Stomach (tissue), 8 donors: ENCODE measurements at regions not wholly inside any gene's neighbourhood (a gene's known extent, or its start where the extent isn't known, plus 50 kb on each side); places are given as distances from the start of the nearest gene placed in this dataset.

ENCODE experiments used
- DNase-seq, 2 donors: peaks; one replicate each; pipeline versions ENCODE4 v3.0.0 to v3.0.0-alpha.2; 2013 to 2019
- H3K27ac ChIP-seq, 5 donors: fragments of 200-600 bp in 4 of 5; sonication (generic) in 4 of 5; one replicate each; pipeline ENCODE4 v1.5.1; 2013 to 2019; ENCODE audit warnings: mild to moderate bottlenecking in 1 of 5, moderate library complexity in 1 of 5
- H3K27me3 ChIP-seq, 3 donors: fragments of 200-600 bp; sonication (generic); one replicate each; pipeline ENCODE4 v1.5.1; 2017 to 2019; ENCODE audit warnings: mixed run types in 1 of 3
- H3K36me3 ChIP-seq, 4 donors: fragments of 200-600 bp; sonication (generic); 1 replicate in 3 of 4; 2 replicates in 1 of 4; pipeline ENCODE4 v1.5.1; 2016 to 2019
- H3K4me1 ChIP-seq, 4 donors: fragments of 200-600 bp; sonication (generic); one replicate each; pipeline ENCODE4 v1.5.1; 2016 to 2019
- H3K4me3 ChIP-seq, 4 donors: fragments of 200-600 bp; sonication (generic) in 3 of 4; one replicate each; pipeline ENCODE4 v1.5.1; 2016 to 2019; ENCODE audit warnings: mild to moderate bottlenecking in 1 of 4
- H3K9me3 ChIP-seq, 4 donors: fragments of 200-600 bp; sonication (generic); one replicate each; pipeline ENCODE4 v1.5.1; 2016 to 2019
- CTCF ChIP-seq, 7 experiments: fragments of 450-650 bp in 4 of 7; fragments of 200-600 bp in 3 of 7; sonication (generic) in 3 of 7; IDR thresholded peaks; one replicate each; pipeline ENCODE4 v1.5.1; 2016 to 2019; ENCODE audit warnings: antibody characterized with exemption in 7 of 7, control low read depth in 2 of 7, mild to moderate bottlenecking in 1 of 7
- EP300 ChIP-seq: sonication (generic); formaldehyde crosslinking; IDR thresholded peaks from one replicate; pipeline ENCODE4 v1.6.1; 2017; ENCODE audit warnings: antibody characterized with exemption
- POLR2A ChIP-seq, 4 donors: fragments of 450-650 bp; IDR thresholded peaks; one replicate each; pipeline ENCODE4 v1.6.1; 2016; ENCODE audit warnings: antibody characterized with exemption in 4 of 4, control low read depth in 2 of 4, mild to moderate bottlenecking in 1 of 4, moderate library complexity in 1 of 4
- POLR2AphosphoS5 ChIP-seq, 3 donors: sonication (generic); formaldehyde crosslinking; IDR thresholded peaks; one replicate each; pipeline ENCODE4 v1.6.1; 2016; ENCODE audit warnings: antibody characterized with exemption in 3 of 3
- WGBS, 5 donors: extraction: QIAGEN DNeasy Blood & Tissue Kit in 3 of 5; methylation state at CpG; one replicate each; pipeline versions ENCODE4 v1.1.5 to v1.1.7; 2013 to 2018; 5-methylcytosine and 5-hydroxymethylcytosine counted together
- intact Hi-C: fragments of 100-400 bp; cut with DNase I; formaldehyde crosslinking; loops from one replicate; pipeline ENCODE4 v1.15.1; 2023; ENCODE audit warnings: low total_unique reads
- donor health status: healthy with polysubstance abuse.
- donor health status: Bipolar disorder and iron deficiency.
- donor health status: healthy.

- H3K4me3 ChIP-seq, result no peak overlapping the region
- intact Hi-C loops, result no loop called here
- WGBS, 5 donors, result 46 to 89% (median 67%) methylated on average over 2 of the region's 2 CpGs
- DNase-seq, result no peak
- no peak for TF ChIP-seq POLR2AphosphoS5 (IDR thresholded peaks at IDR 0.05)
- TF ChIP-seq POLR2A (IDR thresholded peaks at IDR 0.05), result no peak
- TF ChIP-seq EP300, result no peak
- no peak for TF ChIP-seq CTCF (IDR thresholded peaks at IDR 0.05)
- peaks cover 0 to 6% (median 0%) of the 10 kb centered on the region in 4 donors for H3K4me1 ChIP-seq
- H3K9me3 ChIP-seq, result no peaks in the 10 kb centered on the region
- H3K36me3 ChIP-seq, result no peaks in the 10 kb centered on the region
- H3K27me3 ChIP-seq, result no peaks in the 10 kb centered on the region
- H3K27ac ChIP-seq, result no peak overlapping the region
Observed at GRCh38 chr2:136207665-136208064, 89.7 kb upstream of the CXCR4 start.

GRCh38 chr2:136207030-136207623 is 89.2 kb upstream of the CXCR4 start:
- no peaks in the 10 kb centered on the region for H3K27me3 ChIP-seq
- DNase-seq, result no peak
- H3K36me3 ChIP-seq, result no peaks in the 10 kb centered on the region
- H3K4me1 ChIP-seq, result peaks cover 0 to 6% (median 0%) of the 10 kb centered on the region in 4 donors
- H3K9me3 ChIP-seq, result peaks cover 0 to 5% (median 1%) of the 10 kb centered on the region in 4 donors
- 47 to 61% (median 57%) methylated on average over 4 of the region's 4 CpGs for WGBS, 5 donors
- TF ChIP-seq POLR2AphosphoS5 (IDR thresholded peaks at IDR 0.05) (no peak), EP300 (no peak), CTCF (IDR thresholded peaks at IDR 0.05) (no peak)
- H3K27ac ChIP-seq, result no peak overlapping the region
- H3K4me3 ChIP-seq, result no peak overlapping the region
- intact Hi-C loops, result no loop called here

GRCh38 chr2:136206613-136207012 is 88.7 kb upstream of the CXCR4 start:
- H3K9me3 ChIP-seq, result peaks cover 0 to 9% (median 3%) of the 10 kb centered on the region in 4 donors
- TF ChIP-seq EP300 (no peak), POLR2A (IDR thresholded peaks at IDR 0.05) (no peak), POLR2AphosphoS5 (IDR thresholded peaks at IDR 0.05) (no peak), CTCF (IDR thresholded peaks at IDR 0.05) (no peak)
- no peaks in the 10 kb centered on the region for H3K27me3 ChIP-seq
- no peak for DNase-seq
- 65 to 81% (median 75%) methylated on average over 7 of the region's 7 CpGs for WGBS, 5 donors
- intact Hi-C loops, result no loop called here
- no peaks in the 10 kb centered on the region for H3K36me3 ChIP-seq
- no peak overlapping the region for H3K4me3 ChIP-seq
- no peak overlapping the region for H3K27ac ChIP-seq
- peaks cover 0 to 6% (median 0%) of the 10 kb centered on the region in 4 donors for H3K4me1 ChIP-seq

- no peak for DNase-seq
- Histone ChIP-seq H3K36me3 (no peaks in the 10 kb centered on the region), H3K9me3 (peaks cover 0 to 9% (median 3%) of the 10 kb centered on the region in 4 donors), H3K27ac (no peak overlapping the region), H3K4me1 (peaks cover 0 to 6% (median 0%) of the 10 kb centered on the region in 4 donors), H3K4me3 (no peak overlapping the region), H3K27me3 (no peaks in the 10 kb centered on the region)
- intact Hi-C loops, result no loop called here
- WGBS, 5 donors, result 87 to 96% (median 95%) methylated on average over 3 of the region's 3 CpGs
- no peak for TF ChIP-seq CTCF (IDR thresholded peaks at IDR 0.05)
- no peak for TF ChIP-seq POLR2A (IDR thresholded peaks at IDR 0.05)
- no peak for TF ChIP-seq POLR2AphosphoS5 (IDR thresholded peaks at IDR 0.05)
- TF ChIP-seq EP300, result no peak
Observed at GRCh38 chr2:136205615-136206014, 87.7 kb upstream of the CXCR4 start.
